Thoracic aorta (tissue), 2 donors: ENCODE measurements at regions not wholly inside any gene's neighbourhood (a gene's known extent, or its start where the extent isn't known, plus 50 kb on each side); places are given as distances from the start of the nearest gene placed in this dataset.

Experiments used
- ATAC-seq: fragments of 150-250 bp; one replicate; pipeline ENCODE4 v1.8.0; 2017; ENCODE audit warnings: low read depth; ENCODE audit not compliant: insufficient number of reproducible peaks, low FRiP score
- DNase-seq: peaks from one replicate; pipeline ENCODE4 v3.0.0-alpha.2; 2020; ENCODE audit warnings: low spot score
- H3K27ac ChIP-seq, 2 donors: fragments of 200-600 bp; sonication (generic); 1 replicate in 1 of 2; 2 replicates in 1 of 2; pipeline ENCODE4 v1.5.1; 2016; ENCODE audit warnings: mild to moderate bottlenecking in 2 of 2, moderate library complexity in 2 of 2
- H3K27me3 ChIP-seq: fragments of 200-600 bp; sonication (generic); replicated peaks from 2 replicates; pipeline ENCODE4 v1.6.0; 2016; ENCODE audit warnings: mild to moderate bottlenecking; ENCODE audit not compliant: insufficient read depth
- H3K36me3 ChIP-seq: fragments of 200-600 bp; sonication (generic); one replicate; pipeline ENCODE4 v1.5.1; 2016
- H3K4me1 ChIP-seq, 2 donors: fragments of 200-600 bp; sonication (generic); 1 replicate in 1 of 2; 2 replicates in 1 of 2; pipeline versions ENCODE4 v1.5.1 to v1.6.0; 2016; ENCODE audit warnings: low read depth in 2 of 2, mild to moderate bottlenecking in 1 of 2; ENCODE audit not compliant: control insufficient read depth in 1 of 2
- H3K4me3 ChIP-seq: fragments of 200-600 bp; sonication (generic); 2 replicates; pipeline ENCODE4 v1.5.1; 2016; ENCODE audit warnings: mild to moderate bottlenecking
- H3K9me3 ChIP-seq: fragments of 200-600 bp; sonication (generic); 2 replicates; pipeline ENCODE4 v1.5.1; 2016
- TF ChIP-seq, protein P1 (sequence below): fragments of 200-600 bp; sonication (generic); IDR thresholded peaks from one replicate; pipeline ENCODE4 v1.5.1; 2019; ENCODE audit warnings: antibody characterized with exemption

DNA sequence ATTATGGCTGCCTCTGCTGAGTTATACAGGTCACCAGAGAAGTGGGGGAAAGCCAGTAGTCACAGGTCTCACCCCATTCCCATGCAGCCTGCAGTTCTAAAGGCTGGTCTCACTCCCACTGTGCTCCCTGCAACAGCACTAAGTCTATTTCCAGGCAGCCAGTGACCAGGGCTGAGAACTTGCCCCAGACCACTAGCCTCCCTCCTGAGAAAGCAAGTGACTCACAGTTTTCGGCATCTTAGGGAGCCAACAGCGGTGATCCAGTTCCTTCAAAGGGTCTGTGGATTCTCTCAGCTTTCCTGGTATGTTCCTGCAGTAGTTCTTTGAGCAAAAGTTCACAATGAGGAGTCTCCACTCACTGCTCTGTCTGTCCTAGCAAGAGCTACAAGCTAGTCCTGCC, 329.6 kb upstream of the MAP2 start:
- DNase-seq (no peak), ATAC-seq (no peak)
- Histone ChIP-seq H3K27me3 (no peaks in the 10 kb centered on the region), H3K36me3 (no peaks in the 10 kb centered on the region), H3K9me3 (no peaks in the 10 kb centered on the region), H3K4me3 (no peak overlapping the region), H3K27ac (no peak overlapping the region), H3K4me1 (no peaks in the 10 kb centered on the region)
- TF ChIP-seq, protein P1, sequence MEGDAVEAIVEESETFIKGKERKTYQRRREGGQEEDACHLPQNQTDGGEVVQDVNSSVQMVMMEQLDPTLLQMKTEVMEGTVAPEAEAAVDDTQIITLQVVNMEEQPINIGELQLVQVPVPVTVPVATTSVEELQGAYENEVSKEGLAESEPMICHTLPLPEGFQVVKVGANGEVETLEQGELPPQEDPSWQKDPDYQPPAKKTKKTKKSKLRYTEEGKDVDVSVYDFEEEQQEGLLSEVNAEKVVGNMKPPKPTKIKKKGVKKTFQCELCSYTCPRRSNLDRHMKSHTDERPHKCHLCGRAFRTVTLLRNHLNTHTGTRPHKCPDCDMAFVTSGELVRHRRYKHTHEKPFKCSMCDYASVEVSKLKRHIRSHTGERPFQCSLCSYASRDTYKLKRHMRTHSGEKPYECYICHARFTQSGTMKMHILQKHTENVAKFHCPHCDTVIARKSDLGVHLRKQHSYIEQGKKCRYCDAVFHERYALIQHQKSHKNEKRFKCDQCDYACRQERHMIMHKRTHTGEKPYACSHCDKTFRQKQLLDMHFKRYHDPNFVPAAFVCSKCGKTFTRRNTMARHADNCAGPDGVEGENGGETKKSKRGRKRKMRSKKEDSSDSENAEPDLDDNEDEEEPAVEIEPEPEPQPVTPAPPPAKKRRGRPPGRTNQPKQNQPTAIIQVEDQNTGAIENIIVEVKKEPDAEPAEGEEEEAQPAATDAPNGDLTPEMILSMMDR: no peak

DNA sequence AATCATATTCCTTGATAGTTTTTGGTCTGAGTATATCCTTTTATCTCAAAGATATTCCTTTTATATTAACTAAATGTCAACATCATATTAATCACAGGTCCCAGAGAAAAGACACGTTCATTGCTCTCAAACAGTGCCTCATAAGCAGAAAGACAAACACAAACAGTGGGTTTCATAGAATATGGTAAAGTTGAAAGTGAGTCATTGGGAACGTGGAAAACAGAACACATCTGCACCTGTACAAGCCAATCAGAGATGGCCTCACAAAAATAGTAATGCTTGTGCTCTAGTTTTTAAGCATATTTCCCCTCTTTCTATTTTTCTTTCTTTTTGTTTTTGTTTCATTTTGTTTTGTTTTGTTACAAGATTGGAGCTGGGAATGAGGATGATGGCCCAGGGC, 328.4 kb upstream of the MAP2 start:
- H3K36me3 ChIP-seq: no peaks in the 10 kb centered on the region
- TF ChIP-seq, protein P1: no peak
- no peak for DNase-seq
- H3K27ac ChIP-seq: no peak overlapping the region
- H3K9me3 ChIP-seq: no peaks in the 10 kb centered on the region
- no peaks in the 10 kb centered on the region for H3K4me1 ChIP-seq
- no peak overlapping the region for H3K4me3 ChIP-seq
- ATAC-seq: no peak
- H3K27me3 ChIP-seq: no peaks in the 10 kb centered on the region

DNA sequence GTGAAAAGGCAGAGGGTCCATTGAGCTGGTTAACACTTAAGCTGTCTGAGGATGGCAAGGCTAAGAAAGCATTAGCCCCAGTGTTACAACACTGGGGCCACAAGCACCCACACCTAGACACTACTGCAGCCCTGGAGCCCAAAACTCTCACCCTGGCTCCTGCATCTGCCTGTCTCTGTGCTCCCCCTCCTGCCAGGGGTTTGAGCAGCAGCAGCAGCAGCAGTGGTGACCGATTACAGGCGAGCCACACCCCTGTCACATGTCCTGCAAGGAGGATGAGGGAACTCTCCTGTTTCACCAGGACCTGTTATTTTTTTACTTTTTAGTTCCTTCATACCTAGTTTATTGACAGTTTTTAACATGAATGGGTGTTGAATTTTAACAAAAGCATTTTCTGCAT, 326.7 kb upstream of the MAP2 start:
- Histone ChIP-seq H3K27ac (no peak overlapping the region), H3K36me3 (no peaks in the 10 kb centered on the region), H3K27me3 (no peaks in the 10 kb centered on the region), H3K4me1 (no peaks in the 10 kb centered on the region), H3K4me3 (no peak overlapping the region), H3K9me3 (no peaks in the 10 kb centered on the region)
- ATAC-seq: no peak
- TF ChIP-seq, protein P1: no peak
- DNase-seq: no peak

DNA sequence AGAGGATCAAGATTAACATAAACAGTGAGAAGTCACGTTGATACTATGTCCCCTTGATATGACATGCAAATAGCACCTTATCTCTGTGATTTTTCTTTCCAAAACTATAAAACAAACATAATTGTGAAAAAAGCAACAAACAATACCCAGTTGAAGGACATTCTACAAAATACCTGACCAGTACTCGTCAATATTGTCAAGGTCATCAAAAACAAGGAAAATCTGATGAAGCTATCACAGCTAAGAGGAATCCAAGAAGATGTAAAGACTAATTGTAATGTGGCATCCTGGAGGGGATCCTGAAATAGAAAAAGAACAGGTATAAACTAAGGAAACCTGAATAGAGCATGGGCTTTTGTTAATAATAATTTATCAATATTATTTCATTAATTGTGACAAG, 321.5 kb upstream of the MAP2 start:
- H3K4me1 ChIP-seq: no peaks in the 10 kb centered on the region
- no peaks in the 10 kb centered on the region for H3K27me3 ChIP-seq
- no peak overlapping the region for H3K27ac ChIP-seq
- no peaks in the 10 kb centered on the region for H3K36me3 ChIP-seq
- ATAC-seq (no peak), DNase-seq (no peak)
- TF ChIP-seq, protein P1: no peak
- no peak overlapping the region for H3K4me3 ChIP-seq
- no peaks in the 10 kb centered on the region for H3K9me3 ChIP-seq

DNA sequence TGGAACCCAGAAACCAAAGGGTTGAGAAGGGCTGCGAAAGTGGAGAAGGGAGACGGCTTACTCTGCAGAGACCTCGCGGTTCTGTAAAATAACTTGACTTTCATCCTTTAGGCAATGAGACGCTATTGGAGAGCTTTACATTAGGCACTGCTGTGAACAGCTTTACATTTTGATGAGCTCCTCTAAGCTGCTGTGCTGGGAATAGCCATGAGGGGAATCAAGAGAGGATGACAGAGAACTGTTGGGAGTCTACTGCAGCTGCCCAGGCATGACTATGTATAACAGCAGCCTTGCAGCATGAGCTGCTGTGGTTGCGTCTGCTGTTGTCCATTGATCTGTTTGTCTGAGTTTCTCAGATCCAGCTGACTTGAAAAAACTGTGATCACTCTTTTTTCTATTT, 310.8 kb upstream of the MAP2 start:
- H3K27me3 ChIP-seq: no peaks in the 10 kb centered on the region
- ATAC-seq (no peak), DNase-seq (no peak)
- no peaks in the 10 kb centered on the region for H3K4me1 ChIP-seq
- H3K36me3 ChIP-seq: no peaks in the 10 kb centered on the region
- no peak overlapping the region for H3K4me3 ChIP-seq
- no peaks in the 10 kb centered on the region for H3K9me3 ChIP-seq
- TF ChIP-seq, protein P1: no peak
- H3K27ac ChIP-seq: no peak overlapping the region
